ENCODE measurements at regions not wholly inside any gene's neighbourhood (a gene's known extent, or its start where the extent isn't known, plus 50 kb on each side); places are given as distances from the start of the nearest gene placed in this dataset.

GRCh38 chr3:99110401-99110800 is 208.9 kb upstream of the DCBLD2 start:
- no peak for TF ChIP-seq CTCF (IDR thresholded peaks at IDR 0.05)
- no peak for TF ChIP-seq POLR2A (IDR thresholded peaks at IDR 0.05)

All from stomach (tissue), 4 donors.